ENCODE measurements at regions not wholly inside any gene's neighbourhood (a gene's known extent, or its start where the extent isn't known, plus 50 kb on each side); places are given as distances from the start of the nearest gene placed in this dataset.

DNA sequence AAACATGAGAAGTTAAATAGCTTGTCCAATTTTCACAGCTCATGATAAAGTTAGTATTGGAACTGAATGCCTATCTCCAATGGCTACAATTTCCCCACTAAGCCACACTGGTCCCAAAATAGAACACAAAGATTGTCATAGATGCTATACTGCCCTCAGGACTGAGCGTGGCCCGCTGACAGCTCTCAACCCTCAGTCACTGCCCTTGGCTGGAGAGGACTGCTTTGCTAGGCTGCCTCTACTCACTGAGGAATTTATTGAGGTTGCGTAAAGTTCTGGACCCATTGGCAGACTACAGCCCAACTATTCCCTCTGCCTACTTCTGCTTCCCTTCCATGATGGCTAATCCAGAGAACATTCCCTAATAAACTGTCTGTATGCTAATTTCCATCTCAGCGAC, 165.5 kb upstream of the BET1 start:
- Histone ChIP-seq H3F3A (replicated peaks; ENCODE audit: insufficient read depth) (no peaks in the 10 kb centered on the region), H3K9ac (no peak overlapping the region), H4K20me1 (ENCODE audit: insufficient read depth) (no peaks in the 10 kb centered on the region), H3K4me3 (ENCODE audit: low read depth in 2 of 2, low read length in 1 of 2) (no peak overlapping the region), H2AFZ (ENCODE audit: low read depth) (no peak overlapping the region), H3K9me3 (peaks cover 5% of the 10 kb centered on the region; the same call in 1 of the 2 replicates), H3K79me2 (ENCODE audit: insufficient read depth) (no peaks in the 10 kb centered on the region), H3K4me1 (ENCODE audit: control insufficient read depth in 1 of 2, insufficient read depth in 2 of 2, low read depth in 1 of 2, low read length in 1 of 2) (no peaks in the 10 kb centered on the region), H3K27ac (ENCODE audit: low read depth in 2 of 2, low read length in 1 of 2) (no peak overlapping the region), H3K36me3 (replicated peaks in 1 of 2; ENCODE audit: control insufficient read depth in 1 of 2, insufficient read depth in 2 of 2, low read length in 1 of 2) (no peaks in the 10 kb centered on the region), H3K9me2 (no peaks in the 10 kb centered on the region), H3K27me3 (ENCODE audit: insufficient read depth) (no peaks in the 10 kb centered on the region), H3K4me2 (no peak overlapping the region)
- ChIA-PET CTCF (interaction anchor here (1.4 kb wide), 1 partner anchor 548 kb away, joined by 3 read pairs; no protein-coding TSS in a partner anchor), POLR2A (interaction anchor here (0.7 kb wide), 1 partner anchor 78 kb away, joined by 4 read pairs; no protein-coding TSS in a partner anchor)
- 90% methylated on average over 4 of the region's 4 CpGs for WGBS (ENCODE audit: low lambda C conversion rate)
- TF ChIP-seq CHD2 (IDR thresholded peaks at IDR 0.05; ENCODE audit: low read length, partially characterized antibody): no peak
- no peak for TF ChIP-seq NFIC (IDR thresholded peaks at IDR 0.05; ENCODE audit: borderline replicate concordance)
- no peak for TF ChIP-seq GABPA (IDR thresholded peaks at IDR 0.05; ENCODE audit: low read depth)
- TF ChIP-seq FOXJ3 (CRISPR knock-in tag; IDR thresholded peaks at IDR 0.05): no peak
- no peak for TF ChIP-seq MEF2A (IDR thresholded peaks at IDR 0.05; ENCODE audit: borderline replicate concordance, low read depth)
- no peak for TF ChIP-seq GATA2 (CRISPR knock-in tag; IDR thresholded peaks at IDR 0.05)
- no peak for DNase-seq

DNA sequence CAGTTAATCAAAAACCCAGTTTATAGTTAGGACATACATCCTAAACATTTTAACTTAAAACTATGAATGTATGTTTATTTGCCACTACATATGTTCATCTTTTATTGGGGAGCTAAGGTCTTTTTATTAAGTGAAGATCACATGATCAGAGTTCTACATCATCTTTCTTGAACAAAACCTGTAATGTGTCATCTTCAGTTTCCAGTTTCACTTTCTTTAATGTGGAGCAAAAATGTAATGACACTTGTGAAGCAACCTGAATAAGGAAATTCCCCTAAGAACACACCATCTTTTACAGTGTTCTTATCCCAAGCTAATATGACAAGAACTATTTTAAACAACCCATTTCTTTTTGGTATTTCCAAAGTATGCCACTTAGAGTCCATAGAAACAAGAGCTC, 166.7 kb upstream of the BET1 start:
- no peak overlapping the region for H3K27ac ChIP-seq (ENCODE audit: low read depth in 2 of 2, low read length in 1 of 2)
- ChIA-PET CTCF (interaction anchor here (1.3 kb wide), 1 partner anchor 47 kb away, joined by 3 read pairs; no protein-coding TSS in a partner anchor), POLR2A (no interaction called here)
- no peaks in the 10 kb centered on the region for H4K20me1 ChIP-seq (ENCODE audit: insufficient read depth)
- H3F3A ChIP-seq (replicated peaks; ENCODE audit: insufficient read depth): no peaks in the 10 kb centered on the region
- no peak overlapping the region for H2AFZ ChIP-seq (ENCODE audit: low read depth)
- no peaks in the 10 kb centered on the region for H3K9me2 ChIP-seq
- H3K9me3 ChIP-seq: peaks cover 5% of the 10 kb centered on the region; the same call in 1 of the 2 replicates
- no peak overlapping the region for H3K4me2 ChIP-seq
- no peaks in the 10 kb centered on the region for H3K79me2 ChIP-seq (ENCODE audit: insufficient read depth)
- no peak overlapping the region for H3K9ac ChIP-seq
- no peaks in the 10 kb centered on the region for H3K36me3 ChIP-seq (replicated peaks in 1 of 2; ENCODE audit: control insufficient read depth in 1 of 2, insufficient read depth in 2 of 2, low read length in 1 of 2)
- TF ChIP-seq NFIC (IDR thresholded peaks at IDR 0.05; ENCODE audit: borderline replicate concordance): no peak
- no peak for TF ChIP-seq RFX5 (IDR thresholded peaks at IDR 0.05; ENCODE audit: low read length)
- TF ChIP-seq GABPA (IDR thresholded peaks at IDR 0.05; ENCODE audit: low read depth): no peak
- no peak for TF ChIP-seq RCOR1 (IDR thresholded peaks at IDR 0.05; ENCODE audit: low read length)
- TF ChIP-seq TCF12 (IDR thresholded peaks at IDR 0.05): no peak
- no peak for TF ChIP-seq ELF1 (IDR thresholded peaks at IDR 0.05)
- TF ChIP-seq GATA2 (CRISPR knock-in tag; IDR thresholded peaks at IDR 0.05): no peak
- TF ChIP-seq TEAD4 (IDR thresholded peaks at IDR 0.05; ENCODE audit: borderline replicate concordance, insufficient read depth): no peak
- no peak for TF ChIP-seq FOXJ3 (CRISPR knock-in tag; IDR thresholded peaks at IDR 0.05)
- TF ChIP-seq FOSL2 (IDR thresholded peaks at IDR 0.05; ENCODE audit: borderline replicate concordance, low read depth): no peak
- no peak for TF ChIP-seq JUND (IDR thresholded peaks at IDR 0.05)
- H3K27me3 ChIP-seq (ENCODE audit: insufficient read depth): no peaks in the 10 kb centered on the region
- no peaks in the 10 kb centered on the region for H3K4me1 ChIP-seq (ENCODE audit: control insufficient read depth in 1 of 2, insufficient read depth in 2 of 2, low read depth in 1 of 2, low read length in 1 of 2)
- H3K4me3 ChIP-seq (ENCODE audit: low read depth in 2 of 2, low read length in 1 of 2): no peak overlapping the region
- no peak for DNase-seq

GRCh38 chr7:94173436-94173835, 169.3 kb upstream of the BET1 start:
- TF ChIP-seq MXI1 (IDR thresholded peaks at IDR 0.05; ENCODE audit: low read depth, low read length) (no peak), CTCF (IDR thresholded peaks at IDR 0.05) (no peak)
- H3K4me3 ChIP-seq (ENCODE audit: low read depth in 2 of 2, low read length in 1 of 2): no peak overlapping the region
- ChIA-PET POLR2A (no interaction called here), CTCF (interaction anchor here (1.1 to 2.7 kb wide), 2 partner anchors 9 to 84 kb away, joined by 3 to 8 read pairs; no protein-coding TSS in a partner anchor)
- no peaks in the 10 kb centered on the region for H4K20me1 ChIP-seq (ENCODE audit: insufficient read depth)
- no peaks in the 10 kb centered on the region for H3K9me3 ChIP-seq
- H3K9ac ChIP-seq: no peak overlapping the region
- H3K4me1 ChIP-seq (ENCODE audit: control insufficient read depth in 1 of 2, insufficient read depth in 2 of 2, low read depth in 1 of 2, low read length in 1 of 2): no peaks in the 10 kb centered on the region; a peak in 1 of 4 replicates
- no peaks in the 10 kb centered on the region for H3F3A ChIP-seq (replicated peaks; ENCODE audit: insufficient read depth)
- WGBS (ENCODE audit: low lambda C conversion rate): 98% methylated on average over 2 of the region's 2 CpGs
- no peaks in the 10 kb centered on the region for H3K9me2 ChIP-seq
- H2AFZ ChIP-seq (ENCODE audit: low read depth): no peak overlapping the region
- H3K79me2 ChIP-seq (ENCODE audit: insufficient read depth): no peaks in the 10 kb centered on the region
- H3K36me3 ChIP-seq (replicated peaks in 1 of 2; ENCODE audit: control insufficient read depth in 1 of 2, insufficient read depth in 2 of 2, low read length in 1 of 2): no peaks in the 10 kb centered on the region
- DNase-seq: no peak
- H3K27me3 ChIP-seq (ENCODE audit: insufficient read depth): no peaks in the 10 kb centered on the region
- H3K4me2 ChIP-seq: no peak overlapping the region
- no peak overlapping the region for H3K27ac ChIP-seq (ENCODE audit: low read depth in 2 of 2, low read length in 1 of 2)

Data from SK-N-SH (cell line).